GM10248 (cell line): ENCODE measurements at regions not wholly inside any gene's neighbourhood (a gene's known extent, or its start where the extent isn't known, plus 50 kb on each side); places are given as distances from the start of the nearest gene placed in this dataset.

Source experiments
- CTCF ChIA-PET: fragments of 300-600 bp; sonication (Branson Sonifier 250); formaldehyde crosslinking; extraction: SDS; loops from one replicate; lab custom pipeline; 2021; ENCODE audit warnings: antibody characterized with exemption; lab: Yijun Ruan, JAX
- POLR2A ChIA-PET: fragments of 350-650 bp; sonication (Branson Sonifier 250); formaldehyde crosslinking; extraction: SDS; loops from one replicate; lab custom pipeline; 2020; ENCODE audit warnings: antibody characterized with exemption; lab: Yijun Ruan, JAX
- DNase-seq: peaks from one replicate; pipeline ENCODE4 v3.0.0; 2012; ENCODE audit errors: extremely low spot score
- CTCF ChIP-seq: IDR thresholded peaks from 2 replicates; pipeline ENCODE4 v1.5.1; 2012; ENCODE audit warnings: mild to moderate bottlenecking, low read depth; ENCODE audit errors: extremely low read depth, missing control alignments, control extremely low read depth

- POLR2A ChIA-PET: no interaction called here
- CTCF ChIA-PET: no interaction called here
- no peak for DNase-seq
- TF ChIP-seq CTCF: no peak
Observed at GRCh38 chr18:56171848-56172247, 466.5 kb downstream of the TXNL1 start.

GRCh38 chr18:56168049-56168781, 470.2 kb downstream of the TXNL1 start:
- POLR2A ChIA-PET: no interaction called here
- no peak for TF ChIP-seq CTCF
- CTCF ChIA-PET: no interaction called here
- no peak for DNase-seq

GRCh38 chr18:56167366-56167765, 471.0 kb downstream of the TXNL1 start:
- TF ChIP-seq CTCF: no peak
- CTCF ChIA-PET: no interaction called here

GRCh38 chr18:56166914-56167313, 471.5 kb downstream of the TXNL1 start:
- CTCF ChIA-PET: no interaction called here
- DNase-seq: no peak
- no peak for TF ChIP-seq CTCF
- POLR2A ChIA-PET: no interaction called here

More at GRCh38 chr18:56167366-56167765, 471.0 kb downstream of the TXNL1 start:
- no peak for DNase-seq
- POLR2A ChIA-PET: no interaction called here

- no peak for DNase-seq
- ChIA-PET POLR2A (no interaction called here), CTCF (no interaction called here)
- no peak for TF ChIP-seq CTCF
Observed at GRCh38 chr18:56165601-56166355, 472.6 kb downstream of the TXNL1 start.

GRCh38 chr18:56162311-56163265, 475.8 kb downstream of the TXNL1 start:
- ChIA-PET CTCF (no interaction called here), POLR2A (no interaction called here)
- DNase-seq: no peak
- TF ChIP-seq CTCF: no peak
